HEK293 (cell line): ENCODE measurements at regions not wholly inside any gene's neighbourhood (a gene's known extent, or its start where the extent isn't known, plus 50 kb on each side); places are given as distances from the start of the nearest gene placed in this dataset.

Experiments used
- CTCF ChIP-seq: fragments of 450-650 bp; formaldehyde crosslinking; IDR thresholded peaks from 2 replicates; pipeline ENCODE4 v1.5.1; 2016; ENCODE audit warnings: missing biosample characterization, missing genetic modification characterization
- REST ChIP-seq: fragments of 450-650 bp; formaldehyde crosslinking; IDR thresholded peaks from 2 replicates; pipeline ENCODE4 v1.5.1; 2016; ENCODE audit warnings: missing biosample characterization, missing genetic modification characterization
- ZNF132 ChIP-seq: fragments of 450-650 bp; formaldehyde crosslinking; IDR thresholded peaks from 2 replicates; pipeline ENCODE4 v1.5.1; 2017; ENCODE audit warnings: missing biosample characterization, missing genetic modification characterization, borderline replicate concordance
- ZNF23 ChIP-seq: fragments of 450-650 bp; formaldehyde crosslinking; IDR thresholded peaks from 2 replicates; pipeline ENCODE4 v1.5.1; 2016; ENCODE audit warnings: missing biosample characterization, missing genetic modification characterization, borderline replicate concordance
- ZNF639 ChIP-seq: fragments of 450-650 bp; formaldehyde crosslinking; IDR thresholded peaks from 2 replicates; pipeline ENCODE4 v1.5.1; 2016; ENCODE audit warnings: missing biosample characterization, missing genetic modification characterization
- ZSCAN5A ChIP-seq: fragments of 450-650 bp; formaldehyde crosslinking; IDR thresholded peaks from 2 replicates; pipeline ENCODE4 v1.5.1; 2016; ENCODE audit warnings: missing biosample characterization, missing genetic modification characterization

GRCh38 chr7:41149576-41149975, 553.3 kb downstream of the INHBA start:
- no peak for TF ChIP-seq REST (tag by site-specific recombination)
- no peak for TF ChIP-seq CTCF (tag by site-specific recombination)
- no peak for TF ChIP-seq ZSCAN5A (tag by site-specific recombination)
- no peak for TF ChIP-seq ZNF132
- TF ChIP-seq ZNF23 (tag by site-specific recombination), result no peak
- TF ChIP-seq ZNF639 (tag by site-specific recombination), result no peak
